GM12878 (cell line): ENCODE measurements at regions not wholly inside any gene's neighbourhood (a gene's known extent, or its start where the extent isn't known, plus 50 kb on each side); places are given as distances from the start of the nearest gene placed in this dataset.

Experiments
- ATAC-seq: fragments of 200-7000 bp; cut with Tn5 transposase; 3 replicates; pipeline ENCODE4 v1.9.1; 2020; ENCODE audit warnings: mild to moderate bottlenecking, moderate library complexity
- BruUV-seq: library from RNA; stranded (reverse); fragments of 400-500 nt; replicated peaks from 2 replicates; lab custom pipeline; 2021; lab: Mats Ljungman, UMichigan
- CTCF ChIA-PET: fragments of 300-600 bp; sonication (Branson Sonifier 250); formaldehyde crosslinking; extraction: SDS; loops from one replicate; lab custom pipeline; 2021; ENCODE audit warnings: inconsistent platforms; lab: Yijun Ruan, JAX
- POLR2A ChIA-PET: fragments of 350-600 bp; formaldehyde crosslinking; extraction: SDS; loops from one replicate; lab custom pipeline; 2021; ENCODE audit warnings: inconsistent platforms; lab: Charles Lee
- RAD21 ChIA-PET: fragments of 300-600 bp; sonication (Branson Sonifier 250); formaldehyde crosslinking; loops from one replicate; lab custom pipeline; 2023; ENCODE audit warnings: antibody characterized with exemption; ENCODE audit not compliant: unreplicated experiment; lab: Charles Lee
- SMC1A ChIA-PET: fragments of 300-600 bp; sonication (Branson Sonifier 250); formaldehyde crosslinking; loops from one replicate; lab custom pipeline; 2023; ENCODE audit not compliant: unreplicated experiment, uncharacterized antibody; lab: Charles Lee
- DNase-seq: peaks from one replicate; pipeline ENCODE4 v3.0.0-alpha.2; 2011; ENCODE audit warnings: low read depth, low spot score
- FAIRE-seq: peaks from 3 replicates; lab custom pipeline; 2011; peaks lifted over from hg19 to GRCh38; lab: Jason Lieb, UNC
- H2AFZ ChIP-seq: 2 replicates; pipeline ENCODE4 v1.6.0; 2011; ENCODE audit warnings: low read depth, low read length, control low read depth; ENCODE audit not compliant: control insufficient read depth
- H3K27ac ChIP-seq: 2 replicates; pipeline ENCODE4 v1.5.1; 2011; ENCODE audit warnings: control low read depth; ENCODE audit not compliant: control insufficient read depth, insufficient read depth
- H3K27me3 ChIP-seq, 2 experiments: replicated peaks in 1 of 2; 2 replicates each; pipeline versions ENCODE4 v1.6.0 to v1.6.1; 2011; ENCODE audit warnings: low read length in 1 of 2; ENCODE audit not compliant: control insufficient read depth in 2 of 2, insufficient read depth in 2 of 2
- H3K36me3 ChIP-seq, 2 experiments: 2 replicates each; pipeline ENCODE4 v1.5.1; 2011; ENCODE audit warnings: low read length in 1 of 2; ENCODE audit not compliant: control insufficient read depth in 2 of 2, insufficient read depth in 2 of 2
- H3K4me1 ChIP-seq: 2 replicates; pipeline ENCODE4 v1.6.1; 2011; ENCODE audit warnings: mild to moderate bottlenecking, low read length, moderate library complexity, mixed read lengths; ENCODE audit not compliant: control insufficient read depth, insufficient read depth
- H3K4me2 ChIP-seq: 2 replicates; pipeline ENCODE4 v1.6.0; 2011; ENCODE audit warnings: control low read depth; ENCODE audit not compliant: control insufficient read depth, insufficient read depth
- H3K4me3 ChIP-seq: fragments of 200-600 bp; sonication (generic); 2 replicates; pipeline ENCODE4 v1.5.1; 2016
- H3K79me2 ChIP-seq: 2 replicates; pipeline ENCODE4 v1.6.0; 2011; ENCODE audit warnings: low read length; ENCODE audit not compliant: control insufficient read depth, insufficient read depth
- H3K9ac ChIP-seq: 2 replicates; pipeline ENCODE4 v1.8.0; 2011; ENCODE audit warnings: low read length, control low read depth, mixed read lengths; ENCODE audit not compliant: control insufficient read depth, insufficient read depth
- H3K9me3 ChIP-seq: replicated peaks from 3 replicates; pipeline ENCODE4 v1.5.1; 2011; ENCODE audit warnings: mild to moderate bottlenecking, low read length; ENCODE audit not compliant: control insufficient read depth, insufficient read depth
- H4K20me1 ChIP-seq: 2 replicates; pipeline ENCODE4 v1.6.0; 2011; ENCODE audit not compliant: control insufficient read depth, insufficient read depth
- CBFB ChIP-seq: IDR thresholded peaks from 2 replicates; pipeline ENCODE4 v1.6.1; 2016; ENCODE audit warnings: antibody characterized with exemption, low read depth
- EED ChIP-seq: sonication (generic); IDR thresholded peaks from 2 replicates; pipeline ENCODE4 v1.6.1; 2016; ENCODE audit warnings: antibody characterized with exemption, low read depth
- HDAC6 ChIP-seq: fragments of 200-600 bp; sonication (generic); IDR thresholded peaks from one replicate; pipeline ENCODE4 v1.8.0; 2017; ENCODE audit warnings: antibody characterized with exemption; ENCODE audit not compliant: unreplicated experiment
- HDGF ChIP-seq: fragments of 450-650 bp; IDR thresholded peaks from 2 replicates; pipeline ENCODE4 v1.6.1; 2016; ENCODE audit warnings: antibody characterized with exemption
- KDM1A ChIP-seq: fragments of 200-600 bp; sonication (generic); IDR thresholded peaks from 2 replicates; pipeline ENCODE4 v1.6.1; 2016; ENCODE audit warnings: borderline replicate concordance
- MTA3 ChIP-seq: IDR thresholded peaks from 2 replicates; pipeline ENCODE4 v1.6.1; 2012; ENCODE audit warnings: low read length, inconsistent platforms, borderline replicate concordance
- NFYB ChIP-seq: IDR thresholded peaks from 2 replicates; pipeline ENCODE4 v1.6.1; 2011; ENCODE audit warnings: low read depth, mild to moderate bottlenecking, low read length, improper control_type of control experiment, moderate library complexity; ENCODE audit not compliant: insufficient read depth
- POLR2AphosphoS5 ChIP-seq: IDR thresholded peaks from 2 replicates; pipeline ENCODE4 v1.6.1; 2011; ENCODE audit warnings: mild to moderate bottlenecking, low read length, inconsistent platforms
- POU2F2 ChIP-seq: IDR thresholded peaks from 3 replicates; pipeline ENCODE4 v1.6.1; 2011; ENCODE audit warnings: low read depth, mild to moderate bottlenecking, low read length, borderline replicate concordance
- RCOR1 ChIP-seq: conservative IDR thresholded peaks from 2 replicates; pipeline ENCODE4 v1.6.1; 2012; ENCODE audit warnings: low read depth, low read length, improper control_type of control experiment
- SIX5 ChIP-seq: IDR thresholded peaks from 2 replicates; pipeline ENCODE4 v1.6.1; 2011; ENCODE audit warnings: mild to moderate bottlenecking, low read depth, low read length, moderate library complexity; ENCODE audit not compliant: severe bottlenecking
- STAT1 ChIP-seq: fragments of 450-650 bp; conservative IDR thresholded peaks from 2 replicates; pipeline ENCODE4 v1.6.1; 2014; ENCODE audit warnings: antibody characterized with exemption, mild to moderate bottlenecking
- SUPT20H ChIP-seq: IDR thresholded peaks from 2 replicates; pipeline ENCODE4 v1.6.1; 2011; ENCODE audit warnings: low read depth, mild to moderate bottlenecking, low read length, moderate library complexity, borderline replicate concordance; ENCODE audit not compliant: control insufficient read depth
- TCF3 ChIP-seq: IDR thresholded peaks from 2 replicates; pipeline ENCODE4 v1.6.1; 2012; ENCODE audit warnings: low read depth, mild to moderate bottlenecking, low read length, borderline replicate concordance; ENCODE audit not compliant: insufficient read depth
- USF2 ChIP-seq: IDR thresholded peaks from 2 replicates; pipeline ENCODE4 v1.6.1; 2011; ENCODE audit warnings: low read depth, low read length, improper control_type of control experiment, borderline replicate concordance
- WRNIP1 ChIP-seq: IDR thresholded peaks from 2 replicates; pipeline ENCODE4 v1.6.1; 2011; ENCODE audit warnings: low read depth, low read length, improper control_type of control experiment, borderline replicate concordance
- YY1 ChIP-seq: IDR thresholded peaks from 2 replicates; pipeline ENCODE4 v1.6.1; 2011; ENCODE audit warnings: low read depth, mild to moderate bottlenecking, low read length
- ZBTB33 ChIP-seq: fragments of 450-650 bp; IDR thresholded peaks from 2 replicates; pipeline ENCODE4 v1.6.1; 2017; ENCODE audit warnings: mild to moderate bottlenecking
- ZNF24 ChIP-seq: fragments of 450-650 bp; IDR thresholded peaks from 2 replicates; pipeline ENCODE4 v1.6.1; 2017; ENCODE audit warnings: antibody characterized with exemption, mild to moderate bottlenecking
- WGBS: methylation state at CpG from one replicate; pipeline ENCODE4 v1.1.6; 2016; ENCODE audit warnings: low lambda C conversion rate; ENCODE audit not compliant: insufficient replicate concordance, insufficient coverage; ENCODE audit errors: missing lambda C conversion rate; 5-methylcytosine and 5-hydroxymethylcytosine counted together
- in situ Hi-C: fragments of 300-500 bp; cut with MboI; formaldehyde crosslinking; loops from 9 replicates; pipeline ENCODE4 v1.14.3; 2018; ENCODE audit warnings: mixed read lengths
- intact Hi-C: fragments of 100-400 bp; cut with micrococcal nuclease; formaldehyde crosslinking; loops from one replicate; pipeline ENCODE4 v1.14.2; 2022; ENCODE audit not compliant: unreplicated experiment

GRCh38 chr5:38039826-38040225, 200.0 kb upstream of the GDNF start:
- no peak overlapping the region for H2AFZ ChIP-seq
- no peaks in the 10 kb centered on the region for H4K20me1 ChIP-seq
- H3K9me3 ChIP-seq: no peaks in the 10 kb centered on the region
- no peaks in the 10 kb centered on the region for H3K79me2 ChIP-seq
- FAIRE-seq: no peak
- no peaks in the 10 kb centered on the region for H3K4me1 ChIP-seq
- H3K27me3 ChIP-seq: peaks cover 0 to 2% of the 10 kb centered on the region in 2 experiments; a peak in 1 of 4 replicates
- no peak overlapping the region for H3K4me2 ChIP-seq
- ChIA-PET POLR2A (no interaction called here), RAD21 (no interaction called here), SMC1A (no interaction called here), CTCF (no interaction called here)
- no peak overlapping the region for H3K27ac ChIP-seq
- WGBS: 14% methylated on average over 3 of the region's 3 CpGs
- no peak overlapping the region for H3K4me3 ChIP-seq
- in situ Hi-C loops (no loop called here), intact Hi-C loops (no loop called here)
- TF ChIP-seq SIX5 (no peak), CBFB (no peak), KDM1A (no peak), EED (no peak), SUPT20H (no peak), ZBTB33 (no peak), STAT1 (no peak), MTA3 (no peak), NFYB (no peak), TCF3 (no peak), USF2 (no peak), HDGF (no peak), HDAC6 (no peak), ZNF24 (no peak), YY1 (no peak), POLR2AphosphoS5 (no peak), WRNIP1 (no peak), RCOR1 (no peak), POU2F2 (no peak)
- BruUV-seq: no TSS peak
- DNase-seq: no peak
- no peak overlapping the region for H3K9ac ChIP-seq
- no peak for ATAC-seq
- no peaks in the 10 kb centered on the region for H3K36me3 ChIP-seq
